GM19351 (cell line): ENCODE measurements at regions not wholly inside any gene's neighbourhood (a gene's known extent, or its start where the extent isn't known, plus 50 kb on each side); places are given as distances from the start of the nearest gene placed in this dataset.

Experiments used
- ATAC-seq: cut with Tn5 transposase; IDR thresholded peaks from one replicate; pipeline ENCODE4 v1.9.1; 2021; ENCODE audit warnings: mild to moderate bottlenecking, moderate library complexity; ENCODE audit not compliant: unreplicated experiment

GRCh38 chr5:120738568-120738967, 274.5 kb downstream of the PRR16 start:
- no peak for ATAC-seq

- no peak for ATAC-seq
Observed at GRCh38 chr5:120740989-120741388, 276.9 kb downstream of the PRR16 start.

GRCh38 chr5:120748474-120748873, 284.4 kb downstream of the PRR16 start:
- ATAC-seq = no peak

DNA sequence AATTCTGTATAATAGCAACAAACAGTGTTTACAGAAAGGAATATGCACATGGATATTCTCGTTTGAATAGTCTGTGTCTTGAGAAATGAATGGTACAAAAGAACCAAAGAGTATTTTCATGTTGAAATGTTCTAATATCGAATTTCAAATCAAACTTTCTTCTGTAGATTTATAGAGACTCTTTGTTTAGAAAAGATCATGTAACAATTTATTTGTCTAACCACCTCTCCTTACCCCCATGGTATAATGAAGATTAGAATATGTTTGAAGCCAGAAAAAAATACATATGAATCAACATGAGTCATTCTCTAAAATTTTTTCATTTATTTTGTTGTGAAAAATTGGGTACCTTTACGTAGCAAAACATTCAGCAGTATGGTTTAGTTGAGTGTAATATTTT, 285.6 kb downstream of the PRR16 start:
- ATAC-seq = no peak

DNA sequence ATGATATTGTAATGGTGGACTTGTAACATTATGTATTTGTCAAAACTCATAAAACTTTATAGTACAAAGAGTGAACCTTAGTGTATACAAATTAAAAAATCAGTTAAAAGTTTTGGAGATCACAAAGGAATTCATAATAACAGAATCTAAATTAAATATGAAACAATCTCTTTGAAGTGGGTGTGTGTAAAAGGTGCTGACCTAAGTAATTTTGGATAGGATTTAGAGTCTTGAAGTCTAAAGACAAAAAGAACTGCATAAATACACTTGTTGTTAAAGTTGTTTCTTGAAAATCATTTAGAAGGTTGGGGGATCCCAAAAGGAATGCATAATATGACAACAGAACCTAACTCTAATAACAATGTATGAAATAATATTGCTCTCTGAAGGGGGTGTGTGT, 295.5 kb downstream of the PRR16 start:
- ATAC-seq = no peak

DNA sequence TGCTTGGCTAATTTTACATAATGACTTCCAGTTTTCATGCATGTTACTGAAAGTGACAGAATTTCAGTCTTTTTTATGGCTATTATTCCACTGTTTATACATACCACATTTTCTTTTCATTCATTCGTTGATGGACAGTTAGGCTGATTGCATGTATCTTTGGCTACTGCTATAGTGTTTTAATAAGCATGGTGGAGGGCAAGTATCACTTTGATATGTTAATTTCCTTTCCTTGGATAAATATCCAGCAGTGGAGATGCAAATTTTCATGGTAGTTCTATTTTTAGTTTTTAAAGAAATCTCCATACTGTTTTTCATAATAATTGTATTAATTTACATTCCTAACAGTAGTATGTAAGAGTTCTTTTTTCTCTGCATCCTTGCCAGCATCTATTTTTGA, 297.9 kb downstream of the PRR16 start:
- no peak for ATAC-seq

DNA sequence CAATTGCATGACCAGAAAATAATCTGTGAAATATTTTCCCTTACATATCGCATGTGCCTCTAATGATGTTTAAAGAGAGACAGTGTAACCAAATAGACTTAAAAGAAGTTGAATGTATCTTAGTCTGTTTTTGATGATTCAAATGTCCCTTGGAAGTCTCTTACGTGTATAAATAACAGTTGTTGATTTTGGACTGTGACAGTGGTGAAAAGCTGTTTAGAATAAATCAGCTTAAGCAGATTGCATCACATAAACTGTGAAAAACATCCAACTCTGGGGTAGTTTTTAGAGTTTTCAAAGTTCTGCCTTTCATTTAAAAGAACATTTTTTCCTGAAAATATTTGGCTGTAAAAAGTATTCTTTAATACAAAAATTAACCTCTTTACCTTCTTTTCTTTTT, 301.1 kb downstream of the PRR16 start:
- ATAC-seq = no peak

DNA sequence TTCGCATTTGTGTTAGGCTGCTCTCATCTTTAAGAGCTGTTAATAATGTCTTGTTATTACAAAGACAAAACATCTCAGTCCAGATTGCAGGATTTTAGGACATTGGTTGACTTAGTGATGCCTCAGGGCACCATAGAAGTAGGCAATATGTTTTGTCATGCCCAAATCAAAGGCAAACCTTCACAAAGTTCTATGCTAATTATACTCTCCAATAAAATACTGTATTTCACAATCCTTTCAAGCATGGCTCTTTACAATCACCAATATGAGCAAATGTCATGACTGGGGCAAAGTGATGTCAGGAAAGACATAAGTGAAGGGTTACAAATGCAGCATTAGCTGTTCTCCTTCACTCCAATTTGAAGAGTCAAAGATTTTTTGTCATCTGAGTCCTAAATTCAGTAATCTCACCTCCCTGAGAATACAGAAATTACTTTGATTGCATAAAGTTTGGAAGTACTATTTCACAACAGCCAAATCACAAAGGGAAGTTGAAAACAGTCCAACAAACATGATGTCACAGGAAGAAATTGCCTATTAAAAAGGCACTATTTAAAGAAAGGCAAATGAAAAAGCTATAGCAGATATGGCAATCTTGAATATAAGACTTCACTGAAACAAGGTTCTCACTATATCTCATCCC, 303.2 kb downstream of the PRR16 start:
- no peak for ATAC-seq

GRCh38 chr5:120769312-120769872, 305.3 kb downstream of the PRR16 start:
- ATAC-seq = no peak

DNA sequence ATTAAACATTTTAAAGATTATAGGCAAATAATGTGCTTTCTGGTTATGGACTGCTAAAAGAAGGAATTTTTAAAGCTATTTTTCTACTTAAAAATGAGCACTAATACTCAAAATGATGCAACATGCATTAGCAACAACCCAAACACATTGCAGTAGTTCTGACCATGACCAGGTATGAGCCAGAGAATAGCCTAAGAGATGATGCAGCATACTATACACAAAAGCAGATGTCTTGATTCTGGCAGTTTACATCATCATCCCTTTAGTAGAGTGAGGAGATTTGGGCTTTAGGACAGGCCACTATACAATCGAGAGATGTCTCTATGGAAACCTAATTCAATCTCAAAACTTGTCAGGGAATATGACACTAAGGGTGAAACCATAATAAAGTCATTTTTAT, 307.1 kb downstream of the PRR16 start:
- no peak for ATAC-seq

DNA sequence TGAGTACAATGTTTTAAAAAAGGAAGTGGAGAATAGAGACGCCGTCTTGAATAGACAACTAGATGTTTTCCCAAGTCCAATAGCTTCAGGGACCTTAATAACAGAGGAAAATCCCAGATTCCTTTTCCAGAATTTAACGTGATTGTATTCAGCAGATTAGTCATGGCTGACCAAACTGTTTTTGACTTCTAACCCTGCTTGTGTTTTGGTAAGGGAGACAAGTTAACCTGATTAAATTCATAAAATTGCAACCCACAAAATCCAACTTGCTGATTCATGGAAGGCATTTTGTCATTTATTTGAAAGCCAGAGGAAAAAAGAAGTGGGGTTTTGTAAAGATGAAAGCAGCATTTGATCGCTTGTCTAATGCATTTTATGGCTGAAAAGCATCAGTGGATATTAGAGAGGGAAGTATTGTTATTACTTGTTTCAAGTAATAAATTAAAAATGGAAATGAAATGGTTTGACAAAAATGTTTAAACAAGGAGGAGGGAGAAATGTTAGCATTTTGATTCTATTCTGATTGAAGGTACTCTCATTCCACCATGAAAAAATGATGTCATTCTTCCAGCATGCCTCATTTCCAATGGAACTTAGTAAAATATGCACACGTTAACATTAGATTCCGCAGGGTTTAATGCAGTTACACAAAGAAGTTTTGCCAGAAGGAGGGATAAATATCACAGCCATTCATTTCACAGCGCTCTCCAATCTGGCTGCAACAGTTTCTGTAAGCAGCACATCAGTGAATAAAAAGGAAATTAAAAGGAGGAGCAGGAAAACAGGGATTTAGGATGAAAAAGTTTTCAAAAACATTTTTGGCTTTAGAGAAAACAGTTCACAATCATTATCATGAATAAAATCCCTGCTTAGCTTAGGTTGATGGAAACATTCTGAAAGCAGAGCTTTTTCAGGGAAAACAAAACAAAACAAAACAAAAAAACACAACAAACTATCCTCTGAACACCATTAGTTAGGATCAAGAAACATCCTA, 314.7 kb downstream of the PRR16 start:
- ATAC-seq = no peak

- ATAC-seq = no peak
Observed at GRCh38 chr5:120779674-120780073, 315.6 kb downstream of the PRR16 start.

DNA sequence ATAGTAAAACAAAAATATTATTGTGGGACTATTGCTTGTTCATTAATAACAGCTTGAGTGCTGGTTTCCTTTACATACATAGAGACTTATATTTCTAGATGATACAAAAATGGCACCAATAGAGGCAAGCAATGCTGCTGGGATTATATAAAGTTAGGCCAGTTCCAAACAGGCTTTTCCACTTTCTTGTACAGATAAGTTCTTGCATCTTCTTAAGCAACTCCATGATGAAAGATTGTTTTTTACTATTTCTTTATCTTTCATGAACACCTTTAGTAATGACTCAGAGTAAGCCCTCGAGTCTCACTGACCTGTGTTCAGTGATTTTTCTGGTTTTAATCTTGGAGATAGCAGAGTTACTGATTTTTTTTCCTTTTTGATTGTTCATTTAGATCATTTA, 324.4 kb downstream of the PRR16 start:
- ATAC-seq = no peak

DNA sequence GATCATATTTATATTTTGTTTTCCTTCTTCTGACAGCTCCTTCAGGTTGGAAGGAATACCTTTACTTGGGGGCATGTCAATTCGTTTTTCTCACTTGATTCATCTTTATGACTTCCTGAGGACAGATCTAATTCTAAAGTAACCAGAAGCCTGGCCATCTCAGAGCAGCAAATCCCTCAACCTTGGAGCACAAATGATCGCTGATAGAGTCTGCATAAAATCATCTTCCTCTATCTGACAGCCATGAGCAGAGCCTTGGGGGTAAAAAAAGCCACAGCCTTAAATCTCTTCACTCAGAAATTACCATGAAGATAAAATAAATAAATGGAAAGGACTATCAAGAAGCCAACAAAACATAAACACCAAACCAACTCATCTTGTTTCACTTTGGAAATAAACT, 325.8 kb downstream of the PRR16 start:
- ATAC-seq = no peak

DNA sequence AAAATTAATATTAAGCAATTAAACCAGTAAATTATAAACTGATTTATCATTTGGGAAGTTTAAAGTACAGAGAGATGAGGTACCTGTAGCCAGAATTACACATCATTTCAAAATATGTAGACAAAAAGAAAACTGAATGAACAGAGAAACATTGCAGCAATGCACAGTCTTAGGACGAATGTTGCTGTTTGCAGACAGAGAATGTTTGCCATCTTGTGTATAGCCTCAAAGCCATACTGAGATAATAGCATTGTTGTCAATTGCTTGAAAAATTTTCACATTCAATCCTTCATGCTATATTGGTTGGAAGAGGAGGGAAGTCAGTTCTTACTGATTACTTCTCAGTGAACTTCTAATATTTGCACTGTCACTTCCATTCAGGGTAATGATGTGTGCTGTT, 326.2 kb downstream of the PRR16 start:
- no peak for ATAC-seq

GRCh38 chr5:120792477-120792876, 328.4 kb downstream of the PRR16 start:
- no peak for ATAC-seq

DNA sequence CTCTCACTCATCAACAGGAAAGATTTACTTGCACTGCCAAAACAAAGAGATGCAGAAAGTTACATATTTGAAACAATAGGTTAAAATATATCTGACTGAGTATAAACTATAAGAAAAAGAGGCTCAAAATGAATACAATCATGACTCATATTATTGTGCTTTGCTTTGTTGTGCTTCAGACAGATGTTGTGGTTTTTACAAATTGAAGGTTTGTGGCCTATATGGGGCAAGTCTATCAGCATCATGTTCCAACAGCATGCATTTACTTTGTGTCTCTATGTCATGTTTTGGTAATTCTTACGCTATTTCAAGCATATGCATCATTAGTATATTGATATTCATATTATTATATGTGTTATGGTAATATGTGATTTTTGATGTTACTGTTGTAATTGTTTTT, 330.0 kb downstream of the PRR16 start:
- no peak for ATAC-seq

- ATAC-seq = no peak
Observed at GRCh38 chr5:120803282-120803681, 339.2 kb downstream of the PRR16 start.

- no peak for ATAC-seq
Observed at GRCh38 chr5:120805131-120805530, 341.0 kb downstream of the PRR16 start.

DNA sequence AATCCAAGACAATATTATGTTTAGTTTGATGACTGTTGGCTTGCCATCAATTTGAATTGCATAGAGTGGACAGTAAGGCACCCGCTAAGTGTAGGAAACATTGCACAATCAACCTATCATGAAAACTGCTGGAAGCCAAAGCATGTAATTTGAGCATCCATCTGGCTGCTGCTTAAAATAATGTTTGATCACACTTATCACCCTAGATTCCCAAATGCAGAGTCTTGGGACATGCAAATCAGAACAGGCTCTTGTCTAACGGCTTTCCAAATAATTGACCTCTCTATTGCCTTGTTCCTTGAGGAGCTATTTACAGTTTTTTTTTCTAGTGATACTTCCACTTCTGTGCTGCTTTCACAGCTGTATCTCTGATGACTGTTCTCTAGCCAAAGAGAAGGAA, 342.1 kb downstream of the PRR16 start:
- no peak for ATAC-seq

GRCh38 chr5:120808135-120808534, 344.0 kb downstream of the PRR16 start:
- no peak for ATAC-seq

DNA sequence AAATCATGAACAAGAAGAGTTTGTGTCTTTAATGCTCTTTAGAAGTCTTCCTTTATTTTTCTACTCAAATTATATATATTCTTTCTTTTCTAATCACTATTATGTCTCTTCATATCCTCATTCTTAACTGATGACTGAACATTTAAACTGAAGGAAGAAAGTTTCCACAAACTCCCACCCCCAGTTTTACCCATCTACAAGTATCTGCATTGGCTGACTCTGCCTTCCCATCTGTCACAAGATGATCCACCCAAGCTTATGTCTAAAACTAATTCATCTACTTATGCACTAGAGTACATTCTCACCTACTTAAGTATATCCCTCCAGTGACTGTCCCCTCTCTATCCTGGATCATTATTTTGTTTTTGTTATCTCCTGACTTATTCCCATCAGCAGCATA, 344.5 kb downstream of the PRR16 start:
- ATAC-seq = no peak
